Glutamatergic neuron (in vitro differentiated cells): ENCODE measurements at regions not wholly inside any gene's neighbourhood (a gene's known extent, or its start where the extent isn't known, plus 50 kb on each side); places are given as distances from the start of the nearest gene placed in this dataset.
"Not testable (repeated sequence)": the region's sequence is repeated elsewhere in the genome, so short reads cannot be mapped to it uniquely, and the experiment has no call there.

Experiments
- DNase-seq: peaks from one replicate; pipeline ENCODE4 v3.0.0; 2022
- H3K27ac Mint-ChIP-seq: one replicate; pipeline ENCODE4 v1.8.0; 2020; ENCODE audit warnings: mild to moderate bottlenecking, mixed read lengths, inconsistent platforms; ENCODE audit not compliant: unreplicated experiment
- H3K27me3 Mint-ChIP-seq: one replicate; pipeline ENCODE4 v1.8.0; 2020; ENCODE audit warnings: mild to moderate bottlenecking, moderate library complexity, mixed read lengths, inconsistent platforms; ENCODE audit not compliant: unreplicated experiment
- H3K36me3 Mint-ChIP-seq: one replicate; pipeline ENCODE4 v1.8.0; 2020; ENCODE audit warnings: mild to moderate bottlenecking, mixed read lengths, inconsistent platforms; ENCODE audit not compliant: unreplicated experiment
- H3K4me1 Mint-ChIP-seq: one replicate; pipeline ENCODE4 v1.8.0; 2020; ENCODE audit warnings: mild to moderate bottlenecking, low read depth, mixed read lengths, inconsistent platforms; ENCODE audit not compliant: unreplicated experiment
- H3K4me3 Mint-ChIP-seq: one replicate; pipeline ENCODE4 v1.8.0; 2020; ENCODE audit warnings: mild to moderate bottlenecking, mixed read lengths, inconsistent platforms; ENCODE audit not compliant: unreplicated experiment
- H3K9me3 Mint-ChIP-seq: one replicate; pipeline ENCODE4 v1.8.0; 2020; ENCODE audit warnings: mild to moderate bottlenecking, moderate library complexity, mixed read lengths, inconsistent platforms; ENCODE audit not compliant: unreplicated experiment
- CTCF ChIP-seq: fragments of 200-600 bp; sonication (generic); IDR thresholded peaks from one replicate; pipeline ENCODE4 v1.5.0; 2021; ENCODE audit not compliant: partially characterized antibody, unreplicated experiment

GRCh38 chr4:128424527-128425497, 137.2 kb upstream of the PGRMC2 start:
- Mint-ChIP-seq H3K4me3 (no peak overlapping the region), H3K4me1 (no peaks in the 10 kb centered on the region), H3K27ac (no peak overlapping the region), H3K9me3 (no peaks in the 10 kb centered on the region), H3K27me3 (peaks cover 2% of the 10 kb centered on the region), H3K36me3 (peaks cover 4% of the 10 kb centered on the region)
- no peak for DNase-seq
- TF ChIP-seq CTCF, result no peak

GRCh38 chr4:128422296-128422695, 134.7 kb upstream of the PGRMC2 start:
- DNase-seq, H3K4me3 Mint-ChIP-seq, H3K27me3 Mint-ChIP-seq, H3K36me3 Mint-ChIP-seq, H3K4me1 Mint-ChIP-seq, H3K9me3 Mint-ChIP-seq, H3K27ac Mint-ChIP-seq: not testable (repeated sequence)

DNA sequence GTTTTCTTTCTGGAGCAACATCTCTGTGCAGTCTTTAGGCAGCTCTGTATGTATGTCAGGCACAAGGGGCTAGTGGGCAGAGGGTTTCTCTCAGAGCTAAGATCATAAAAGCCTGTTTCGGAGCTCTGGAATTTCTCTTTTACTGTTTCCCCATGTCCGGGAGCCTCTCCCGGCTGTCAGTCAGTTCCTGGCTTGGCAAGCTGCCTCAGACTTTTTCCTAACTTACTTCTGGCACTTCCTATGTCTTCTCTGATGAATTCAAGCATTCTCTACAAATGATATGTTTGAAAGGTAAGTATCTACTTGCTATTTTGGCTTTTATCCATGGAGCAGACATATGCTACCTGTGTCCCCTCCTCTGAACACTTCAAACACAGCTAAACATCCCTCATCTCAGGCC, 129.3 kb upstream of the PGRMC2 start:
- Mint-ChIP-seq H3K27me3 (no peaks in the 10 kb centered on the region), H3K36me3 (no peaks in the 10 kb centered on the region), H3K9me3 (peaks cover 2% of the 10 kb centered on the region), H3K4me1 (no peaks in the 10 kb centered on the region), H3K27ac (no peak overlapping the region), H3K4me3 (no peak overlapping the region)
- no peak for DNase-seq
- TF ChIP-seq CTCF, result no peak

DNA sequence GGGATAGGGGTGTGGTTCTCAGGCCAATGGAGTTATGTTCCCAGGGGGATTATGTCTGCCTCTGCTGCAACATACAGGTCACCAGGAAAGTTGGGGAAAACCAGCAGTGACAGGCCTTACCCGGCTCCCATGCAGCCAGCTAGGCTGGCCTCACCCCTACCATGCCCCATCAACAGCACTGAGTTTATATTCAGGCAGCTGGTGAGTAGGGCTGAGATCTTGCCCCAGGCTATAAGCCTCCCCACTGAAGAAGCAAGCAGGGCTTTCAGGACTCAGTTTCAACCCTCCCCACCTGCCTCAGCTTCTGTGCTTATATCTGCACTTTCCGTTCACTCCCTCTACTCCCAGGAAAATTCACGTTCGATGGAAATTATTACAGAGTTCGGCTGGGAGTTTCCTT, 122.4 kb upstream of the PGRMC2 start:
- no peaks in the 10 kb centered on the region for H3K36me3 Mint-ChIP-seq
- H3K27ac Mint-ChIP-seq, result no peak overlapping the region
- H3K4me1 Mint-ChIP-seq, result no peaks in the 10 kb centered on the region
- DNase-seq, result no peak
- H3K9me3 Mint-ChIP-seq, result peaks cover 2% of the 10 kb centered on the region
- no peaks in the 10 kb centered on the region for H3K27me3 Mint-ChIP-seq
- H3K4me3 Mint-ChIP-seq, result no peak overlapping the region
- no peak for TF ChIP-seq CTCF

GRCh38 chr4:128403586-128403985, 116.0 kb upstream of the PGRMC2 start:
- DNase-seq, result no peak
- H3K4me1 Mint-ChIP-seq, result no peaks in the 10 kb centered on the region
- H3K27ac Mint-ChIP-seq, result no peak overlapping the region
- H3K27me3 Mint-ChIP-seq, result no peaks in the 10 kb centered on the region
- peaks cover 6% of the 10 kb centered on the region for H3K36me3 Mint-ChIP-seq
- peaks cover 2% of the 10 kb centered on the region for H3K9me3 Mint-ChIP-seq
- no peak overlapping the region for H3K4me3 Mint-ChIP-seq
- no peak for TF ChIP-seq CTCF
